ENCODE measurements at regions not wholly inside any gene's neighbourhood (a gene's known extent, or its start where the extent isn't known, plus 50 kb on each side); places are given as distances from the start of the nearest gene placed in this dataset.

- no peak for DNase-seq (ENCODE audit: low read depth)
- no peak overlapping the region for H3K4me3 ChIP-seq (ENCODE audit: low read length)
- no peak for TF ChIP-seq CTCF (IDR thresholded peaks at IDR 0.05; ENCODE audit: insufficient read depth, low read depth, low read length, missing control alignments)
These were observed 173.1 kb upstream of the LPP start for GRCh38 chr3:187980861-187981260.

- no peak overlapping the region for H3K4me3 ChIP-seq (ENCODE audit: low read length)
- DNase-seq (ENCODE audit: low read depth), result no peak
- TF ChIP-seq CTCF (IDR thresholded peaks at IDR 0.05; ENCODE audit: insufficient read depth, low read depth, low read length, missing control alignments), result no peak
These were observed 171.8 kb upstream of the LPP start for GRCh38 chr3:187982142-187982541.

- no peak for TF ChIP-seq CTCF (IDR thresholded peaks at IDR 0.05; ENCODE audit: insufficient read depth, low read depth, low read length, missing control alignments)
- no peak for DNase-seq (ENCODE audit: low read depth)
- no peak overlapping the region for H3K4me3 ChIP-seq (ENCODE audit: low read length)
These were observed 170.4 kb upstream of the LPP start for GRCh38 chr3:187983484-187984124.

- H3K4me3 ChIP-seq (ENCODE audit: low read length), result no peak overlapping the region
- no peak for TF ChIP-seq CTCF (IDR thresholded peaks at IDR 0.05; ENCODE audit: insufficient read depth, low read depth, low read length, missing control alignments)
- DNase-seq (ENCODE audit: low read depth), result no peak
These were observed 168.3 kb upstream of the LPP start for GRCh38 chr3:187985647-187986046.

GRCh38 chr3:187986514-187986934, 167.4 kb upstream of the LPP start:
- peak; percentile 93 for DNase-seq (ENCODE audit: low read depth)
- H3K4me3 ChIP-seq (ENCODE audit: low read length), result no peak overlapping the region

GRCh38 chr3:187987187-187987586, 166.8 kb upstream of the LPP start:
- no peak overlapping the region for H3K4me3 ChIP-seq (ENCODE audit: low read length)
- DNase-seq (ENCODE audit: low read depth), result no peak
- no peak for TF ChIP-seq CTCF (IDR thresholded peaks at IDR 0.05; ENCODE audit: insufficient read depth, low read depth, low read length, missing control alignments)

More at GRCh38 chr3:187986514-187986934, 167.4 kb upstream of the LPP start:
- TF ChIP-seq CTCF (IDR thresholded peaks at IDR 0.05; ENCODE audit: insufficient read depth, low read depth, low read length, missing control alignments), result no peak

GRCh38 chr3:187987924-187988323, 166.0 kb upstream of the LPP start:
- no peak overlapping the region for H3K4me3 ChIP-seq (ENCODE audit: low read length)
- TF ChIP-seq CTCF (IDR thresholded peaks at IDR 0.05; ENCODE audit: insufficient read depth, low read depth, low read length, missing control alignments), result no peak
- no peak for DNase-seq (ENCODE audit: low read depth)
